Esophagus squamous epithelium (tissue), 5 donors: ENCODE measurements at regions not wholly inside any gene's neighbourhood (a gene's known extent, or its start where the extent isn't known, plus 50 kb on each side); places are given as distances from the start of the nearest gene placed in this dataset.

Experiments used
- DNase-seq: peaks from one replicate; lab custom pipeline; 2025; lab: John Stamatoyannopoulos, UW
- H3K27ac ChIP-seq, 4 donors: fragments of 200-600 bp; sonication (generic); one replicate each; pipeline ENCODE4 v1.5.1; 2016 to 2019; ENCODE audit warnings: mild to moderate bottlenecking in 1 of 4
- H3K27me3 ChIP-seq, 4 donors: fragments of 200-600 bp; sonication (generic); 1 replicate in 3 of 4; 2 replicates in 1 of 4; pipeline versions ENCODE4 v1.5.1 to v1.6.0; 2017 to 2021; ENCODE audit warnings: antibody characterized with exemption in 1 of 4
- H3K36me3 ChIP-seq, 3 donors: fragments of 200-600 bp; sonication (generic); one replicate each; pipeline ENCODE4 v1.5.1; 2016 to 2019
- H3K4me1 ChIP-seq, 3 donors: fragments of 200-600 bp; sonication (generic); one replicate each; pipeline ENCODE4 v1.5.1; 2017 to 2019
- H3K4me3 ChIP-seq, 4 donors: fragments of 200-600 bp; sonication (generic); 1 replicate in 3 of 4; 2 replicates in 1 of 4; pipeline ENCODE4 v1.5.1; 2016 to 2019; ENCODE audit warnings: mild to moderate bottlenecking in 2 of 4, moderate library complexity in 1 of 4
- H3K9me3 ChIP-seq, 3 donors: fragments of 200-600 bp; sonication (generic); one replicate each; pipeline ENCODE4 v1.5.1; 2016 to 2019
- POLR2A ChIP-seq, 4 donors: fragments of 450-650 bp; IDR thresholded peaks; one replicate each; pipeline ENCODE4 v1.6.1; 2017; ENCODE audit warnings: antibody characterized with exemption in 4 of 4, mild to moderate bottlenecking in 4 of 4, moderate library complexity in 3 of 4
- WGBS, 2 donors: methylation state at CpG; one replicate each; pipeline ENCODE4 v1.1.5; 2018; 5-methylcytosine and 5-hydroxymethylcytosine counted together
- intact Hi-C: fragments of 100-400 bp; cut with DNase I; formaldehyde crosslinking; loops from one replicate; pipeline ENCODE4 v1.15.0; 2022
- TF ChIP-seq, protein P1 (sequence below), 6 experiments: fragments of 450-650 bp in 4 of 6; fragments of 200-600 bp in 2 of 6; sonication (generic) in 2 of 6; IDR thresholded peaks; one replicate each; pipeline ENCODE4 v1.5.1; 2016 to 2019; ENCODE audit warnings: antibody characterized with exemption in 6 of 6, mild to moderate bottlenecking in 4 of 6, moderate library complexity in 4 of 6
- donor health status: DM: yes; HTN: yes; CAD: no.

DNA sequence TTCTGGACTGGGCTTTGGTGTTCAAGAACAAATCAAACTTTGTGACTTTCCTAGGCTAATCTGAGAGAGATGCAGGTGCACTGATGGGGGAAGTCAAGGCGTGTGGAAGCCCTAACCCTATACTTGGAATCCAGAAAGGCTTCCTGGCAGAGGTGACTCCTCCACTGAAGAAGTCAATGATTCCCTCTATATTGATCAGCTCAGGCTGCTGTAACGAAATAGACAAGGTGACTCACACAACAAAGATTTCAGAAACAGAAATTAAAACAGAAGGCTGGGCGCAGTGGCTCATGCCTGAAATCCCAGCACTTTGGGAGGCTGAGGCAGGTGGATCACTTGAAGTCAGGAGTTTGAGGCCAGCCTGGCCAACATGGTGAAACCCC, 69.6 kb upstream of the GGTA1 start:
- H3K36me3 ChIP-seq, result no peaks in the 10 kb centered on the region
- no peak for TF ChIP-seq POLR2A (IDR thresholded peaks at IDR 0.05)
- TF ChIP-seq, protein P1, sequence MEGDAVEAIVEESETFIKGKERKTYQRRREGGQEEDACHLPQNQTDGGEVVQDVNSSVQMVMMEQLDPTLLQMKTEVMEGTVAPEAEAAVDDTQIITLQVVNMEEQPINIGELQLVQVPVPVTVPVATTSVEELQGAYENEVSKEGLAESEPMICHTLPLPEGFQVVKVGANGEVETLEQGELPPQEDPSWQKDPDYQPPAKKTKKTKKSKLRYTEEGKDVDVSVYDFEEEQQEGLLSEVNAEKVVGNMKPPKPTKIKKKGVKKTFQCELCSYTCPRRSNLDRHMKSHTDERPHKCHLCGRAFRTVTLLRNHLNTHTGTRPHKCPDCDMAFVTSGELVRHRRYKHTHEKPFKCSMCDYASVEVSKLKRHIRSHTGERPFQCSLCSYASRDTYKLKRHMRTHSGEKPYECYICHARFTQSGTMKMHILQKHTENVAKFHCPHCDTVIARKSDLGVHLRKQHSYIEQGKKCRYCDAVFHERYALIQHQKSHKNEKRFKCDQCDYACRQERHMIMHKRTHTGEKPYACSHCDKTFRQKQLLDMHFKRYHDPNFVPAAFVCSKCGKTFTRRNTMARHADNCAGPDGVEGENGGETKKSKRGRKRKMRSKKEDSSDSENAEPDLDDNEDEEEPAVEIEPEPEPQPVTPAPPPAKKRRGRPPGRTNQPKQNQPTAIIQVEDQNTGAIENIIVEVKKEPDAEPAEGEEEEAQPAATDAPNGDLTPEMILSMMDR (IDR thresholded peaks at IDR 0.05), result no peak
- WGBS, 2 donors, result 63 to 66% methylated on average over 3 of the region's 3 CpGs
- intact Hi-C loops, result no loop called here
- peaks cover 3 to 52% (median 20%) of the 10 kb centered on the region in 3 donors for H3K4me1 ChIP-seq
- DNase-seq, result no peak
- no peaks in the 10 kb centered on the region for H3K9me3 ChIP-seq
- peak overlapping the region; percentile 6 to 80 (median 62) for H3K27ac ChIP-seq
- no peaks in the 10 kb centered on the region for H3K27me3 ChIP-seq
- no peak overlapping the region for H3K4me3 ChIP-seq

DNA sequence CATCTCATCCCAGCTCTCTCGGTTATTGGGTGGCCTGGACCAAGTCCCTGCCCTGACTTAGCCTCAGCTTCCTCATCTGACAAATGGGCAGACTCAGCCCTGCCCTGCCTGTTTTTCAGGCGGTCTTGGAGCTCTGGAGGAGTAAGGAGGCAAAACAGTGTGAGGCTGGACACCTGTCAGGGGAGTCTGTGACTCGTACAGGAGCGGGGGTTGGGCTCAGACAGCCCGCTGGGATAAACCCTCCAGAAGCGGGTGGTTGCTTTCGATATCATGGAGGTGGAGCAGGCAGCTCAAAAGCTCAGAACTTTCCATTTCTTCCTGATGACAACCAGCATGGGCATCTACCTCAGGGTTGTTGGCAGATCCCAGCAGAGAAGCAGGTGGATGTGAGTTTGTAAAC, 72.9 kb upstream of the GGTA1 start:
- no peaks in the 10 kb centered on the region for H3K36me3 ChIP-seq
- TF ChIP-seq POLR2A (IDR thresholded peaks at IDR 0.05), result no peak
- TF ChIP-seq, protein P1 (IDR thresholded peaks at IDR 0.05), result no peak
- H3K4me1 ChIP-seq, result peaks cover 0 to 20% (median 18%) of the 10 kb centered on the region in 3 donors
- no peak overlapping the region for H3K27ac ChIP-seq
- H3K27me3 ChIP-seq, result no peaks in the 10 kb centered on the region
- WGBS, 2 donors, result 88% methylated on average over 5 to 6 of the region's 7 CpGs
- H3K4me3 ChIP-seq, result no peak overlapping the region
- DNase-seq, result no peak
- H3K9me3 ChIP-seq, result no peaks in the 10 kb centered on the region
- intact Hi-C loops, result no loop called here

DNA sequence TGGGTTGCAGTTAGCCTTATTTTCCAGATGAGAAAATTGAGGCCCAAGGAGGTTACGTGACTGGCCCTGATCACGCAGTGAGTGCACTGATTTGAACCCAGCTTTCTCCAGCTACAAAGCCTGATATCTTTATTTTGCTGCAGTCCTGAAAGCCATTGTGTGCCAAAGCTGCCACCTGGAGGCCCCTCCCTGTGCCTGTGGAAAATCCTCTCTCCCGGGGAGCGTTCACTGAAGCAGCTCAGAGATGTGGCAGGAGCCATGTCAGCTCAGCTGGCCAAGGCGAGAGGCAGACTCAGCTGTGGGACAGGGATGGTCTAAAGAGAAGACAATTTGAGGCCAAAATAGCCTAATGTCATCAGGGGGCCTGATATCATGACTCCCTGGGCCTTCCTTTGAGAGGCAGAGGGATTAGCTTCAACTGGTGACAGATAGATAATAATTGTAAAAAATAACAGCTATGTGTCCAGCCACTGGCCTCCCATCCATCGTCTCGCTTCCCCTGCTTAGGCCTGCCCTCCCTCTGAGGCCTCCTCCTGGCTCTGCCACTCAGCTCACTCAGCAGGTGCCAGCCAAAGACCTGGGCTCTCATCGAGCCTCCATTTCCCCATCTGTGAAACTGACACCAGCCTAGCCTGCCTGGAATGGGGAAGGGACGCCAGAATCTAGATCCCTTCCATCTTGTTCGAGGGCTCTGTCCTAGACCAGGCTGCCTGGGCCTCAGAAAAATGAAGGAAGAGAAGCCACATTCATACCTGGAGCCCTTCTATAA, 74.3 kb upstream of the GGTA1 start:
- peaks cover 0 to 6% (median 5%) of the 10 kb centered on the region in 3 donors for H3K4me1 ChIP-seq
- no peaks in the 10 kb centered on the region for H3K36me3 ChIP-seq
- no peak for TF ChIP-seq POLR2A (IDR thresholded peaks at IDR 0.05)
- TF ChIP-seq, protein P1 (IDR thresholded peaks at IDR 0.05), result peak in 1 of 6 experiments; percentile 10
- H3K9me3 ChIP-seq, result no peaks in the 10 kb centered on the region
- 75 to 83% methylated on average over 4 to 6 of the region's 10 CpGs for WGBS, 2 donors
- H3K4me3 ChIP-seq, result no peak overlapping the region
- intact Hi-C loops, result no loop called here
- no peaks in the 10 kb centered on the region for H3K27me3 ChIP-seq
- DNase-seq, result no peak
- H3K27ac ChIP-seq, result no peak overlapping the region

DNA sequence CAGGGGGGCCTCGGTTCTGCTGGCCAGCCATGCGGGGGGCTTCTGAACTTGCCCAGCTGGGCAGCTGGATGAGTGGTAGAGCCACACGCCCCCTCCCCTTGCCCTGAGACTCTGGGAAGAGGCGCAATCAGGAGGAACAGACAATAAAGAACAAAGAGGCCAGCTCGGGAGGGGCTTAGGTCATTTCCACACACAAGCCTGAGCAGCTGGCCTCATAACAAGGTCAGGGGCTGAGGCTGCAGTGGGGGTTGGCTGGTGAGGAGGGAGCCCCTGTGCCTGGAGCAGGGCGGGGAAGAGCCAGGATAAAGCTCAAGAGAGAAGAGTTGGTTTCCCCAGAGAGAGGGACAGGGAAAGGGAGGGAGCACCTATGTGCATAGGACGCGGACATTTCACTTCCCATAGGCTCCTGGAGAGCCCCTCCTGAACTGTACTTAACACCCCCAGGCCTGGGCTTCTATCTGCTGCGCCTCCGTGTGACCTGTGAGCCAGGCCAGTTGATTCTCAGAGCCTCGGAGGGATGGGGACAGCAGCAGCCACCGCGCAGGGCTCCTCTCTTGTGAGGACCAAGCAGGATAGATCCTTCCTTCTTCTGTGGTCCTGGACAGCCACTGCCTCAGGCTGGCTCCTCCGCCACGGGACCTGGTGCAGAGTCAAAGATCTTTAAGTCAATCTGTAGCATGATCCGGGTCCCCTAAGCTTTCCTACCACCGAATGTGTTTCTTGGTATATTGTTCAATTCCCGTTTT, 75.3 kb upstream of the GGTA1 start:
- no peak for DNase-seq
- no peak overlapping the region for H3K4me3 ChIP-seq
- no peaks in the 10 kb centered on the region for H3K27me3 ChIP-seq
- H3K27ac ChIP-seq, result no peak overlapping the region
- intact Hi-C loops, result no loop called here
- H3K36me3 ChIP-seq, result no peaks in the 10 kb centered on the region
- no peaks in the 10 kb centered on the region for H3K4me1 ChIP-seq
- no peaks in the 10 kb centered on the region for H3K9me3 ChIP-seq
- TF ChIP-seq, protein P1 (IDR thresholded peaks at IDR 0.05), result no peak
- no peak for TF ChIP-seq POLR2A (IDR thresholded peaks at IDR 0.05)
- 81 to 95% methylated on average over 8 to 11 of the region's 18 CpGs for WGBS, 2 donors
